Skin epidermis (tissue), 12 donors: ENCODE measurements at regions not wholly inside any gene's neighbourhood (a gene's known extent, or its start where the extent isn't known, plus 50 kb on each side); places are given as distances from the start of the nearest gene placed in this dataset.

Experiments used
- H3K27ac ChIP-seq, 21 experiments: fragments of 200-600 bp; sonication (generic) in 11 of 21; one replicate each; pipeline ENCODE4 v1.5.0; 2020; ENCODE audit warnings: mild to moderate bottlenecking in 3 of 21, inconsistent platforms in 2 of 21, moderate library complexity in 2 of 21
- H3K4me3 ChIP-seq, 7 experiments: fragments of 200-600 bp; sonication (generic) in 2 of 7; one replicate each; pipeline ENCODE4 v1.5.0; 2020; ENCODE audit warnings: inconsistent platforms in 2 of 7, mild to moderate bottlenecking in 2 of 7, moderate library complexity in 1 of 7

- Histone ChIP-seq H3K4me3 (no peak overlapping the region), H3K27ac (no peak overlapping the region)
Measured at GRCh38 chr7:24231493-24231892, 52.5 kb upstream of the NPY start.

- H3K4me3 ChIP-seq = no peak overlapping the region
- H3K27ac ChIP-seq = no peak overlapping the region
Measured at GRCh38 chr7:24233386-24233785, 50.6 kb upstream of the NPY start.
